Coronary artery (tissue), 2 donors: ENCODE measurements at regions not wholly inside any gene's neighbourhood (a gene's known extent, or its start where the extent isn't known, plus 50 kb on each side); places are given as distances from the start of the nearest gene placed in this dataset.
"Not testable (repeated sequence)": the region's sequence is repeated elsewhere in the genome, so short reads cannot be mapped to it uniquely, and the experiment has no call there.

Experiments
- DNase-seq: peaks from one replicate; pipeline ENCODE4 v3.0.0-alpha.2; 2017; ENCODE audit warnings: low spot score
- H3K27ac ChIP-seq, 2 donors: fragments of 200-600 bp; sonication (generic); one replicate each; pipeline ENCODE4 v1.5.1; 2016 to 2019
- H3K4me3 ChIP-seq: fragments of 200-600 bp; sonication (generic); 2 replicates; pipeline ENCODE4 v1.5.1; 2016; ENCODE audit warnings: mild to moderate bottlenecking, moderate library complexity
- CTCF ChIP-seq: fragments of 200-600 bp; sonication (generic); IDR thresholded peaks from one replicate; pipeline ENCODE4 v1.5.1; 2019; ENCODE audit warnings: antibody characterized with exemption

- H3K4me3 ChIP-seq, H3K27ac ChIP-seq, DNase-seq: not testable (repeated sequence)
Observed at GRCh38 chr1:145553795-145554194, 54.0 kb upstream of the GPR89A start.

GRCh38 chr1:145545055-145545454 lies 62.7 kb upstream of the GPR89A start:
- no peak for TF ChIP-seq CTCF
- no peak overlapping the region for H3K4me3 ChIP-seq
- H3K27ac ChIP-seq = no peak overlapping the region
- DNase-seq = no peak

- DNase-seq, H3K27ac ChIP-seq, H3K4me3 ChIP-seq: not testable (repeated sequence)
Observed at GRCh38 chr1:145541685-145542084, 66.1 kb upstream of the GPR89A start.

- H3K4me3 ChIP-seq, H3K27ac ChIP-seq, DNase-seq: not testable (repeated sequence)
Observed at GRCh38 chr1:145541246-145541645, 66.5 kb upstream of the GPR89A start.

- H3K4me3 ChIP-seq, H3K27ac ChIP-seq, DNase-seq: not testable (repeated sequence)
Observed at GRCh38 chr1:145538118-145538882, 69.5 kb upstream of the GPR89A start.

- DNase-seq, H3K27ac ChIP-seq, H3K4me3 ChIP-seq: not testable (repeated sequence)
Observed at GRCh38 chr1:145537003-145537402, 70.8 kb upstream of the GPR89A start.

GRCh38 chr1:145535461-145535860 lies 72.3 kb upstream of the GPR89A start:
- not testable (repeated sequence) for H3K4me3 ChIP-seq, DNase-seq, H3K27ac ChIP-seq

- not testable (repeated sequence) for H3K27ac ChIP-seq, DNase-seq, H3K4me3 ChIP-seq
Observed at GRCh38 chr1:145528068-145528564, 79.7 kb upstream of the GPR89A start.

GRCh38 chr1:145520159-145520558 lies 87.6 kb upstream of the GPR89A start:
- H3K4me3 ChIP-seq, DNase-seq, H3K27ac ChIP-seq: not testable (repeated sequence)

- H3K4me3 ChIP-seq, DNase-seq, H3K27ac ChIP-seq: not testable (repeated sequence)
Observed at GRCh38 chr1:145519302-145519701, 88.5 kb upstream of the GPR89A start.

GRCh38 chr1:145513017-145513416 lies 87.6 kb upstream of the NBPF20 start:
- H3K4me3 ChIP-seq, DNase-seq, H3K27ac ChIP-seq: not testable (repeated sequence)

GRCh38 chr1:145508053-145508452 lies 82.7 kb upstream of the NBPF20 start:
- not testable (repeated sequence) for DNase-seq, H3K4me3 ChIP-seq, H3K27ac ChIP-seq

GRCh38 chr1:145505663-145506647 lies 80.6 kb upstream of the NBPF20 start:
- DNase-seq, H3K4me3 ChIP-seq, H3K27ac ChIP-seq: not testable (repeated sequence)

- not testable (repeated sequence) for H3K4me3 ChIP-seq, H3K27ac ChIP-seq, DNase-seq
Observed at GRCh38 chr1:145504834-145505413, 79.5 kb upstream of the NBPF20 start.

GRCh38 chr1:145504310-145504709 lies 78.9 kb upstream of the NBPF20 start:
- H3K27ac ChIP-seq, DNase-seq, H3K4me3 ChIP-seq: not testable (repeated sequence)

- H3K27ac ChIP-seq, DNase-seq, H3K4me3 ChIP-seq: not testable (repeated sequence)
Observed at GRCh38 chr1:145500251-145500650, 74.8 kb upstream of the NBPF20 start.

- not testable (repeated sequence) for H3K27ac ChIP-seq, DNase-seq
Observed at GRCh38 chr1:145495077-145495871, 69.9 kb upstream of the NBPF20 start.

More at GRCh38 chr1:145495077-145495871, 69.9 kb upstream of the NBPF20 start:
- not testable (repeated sequence) for H3K4me3 ChIP-seq
